ENCODE measurements at regions not wholly inside any gene's neighbourhood (a gene's known extent, or its start where the extent isn't known, plus 50 kb on each side); places are given as distances from the start of the nearest gene placed in this dataset.

- no peak for DNase-seq (ENCODE audit: extremely low spot score)
- TF ChIP-seq TARDBP (IDR thresholded peaks at IDR 0.05) (no peak), SP1 (IDR thresholded peaks at IDR 0.05) (no peak), BHLHE40 (IDR thresholded peaks at IDR 0.05; ENCODE audit: borderline replicate concordance) (no peak), SUZ12 (IDR thresholded peaks at IDR 0.05) (no peak), NFRKB (IDR thresholded peaks at IDR 0.05) (no peak), FOXM1 (IDR thresholded peaks at IDR 0.05; ENCODE audit: borderline replicate concordance) (no peak), HDGF (IDR thresholded peaks at IDR 0.05; ENCODE audit: borderline replicate concordance) (no peak), ELF4 (IDR thresholded peaks at IDR 0.05) (no peak), FOXK2 (IDR thresholded peaks at IDR 0.05) (no peak), L3MBTL2 (conservative IDR thresholded peaks at IDR 0.05) (no peak), FOXA1 (IDR thresholded peaks at IDR 0.05) (no peak)
- ChIA-PET CTCF (no interaction called here), POLR2A (no interaction called here)
Measured at GRCh38 chr14:26074892-26075291, 522.9 kb downstream of the NOVA1 start.

- no peak for DNase-seq (ENCODE audit: extremely low spot score)
- no peak for TF ChIP-seq PKNOX1 (IDR thresholded peaks at IDR 0.05)
- TF ChIP-seq CTBP1 (IDR thresholded peaks at IDR 0.05; ENCODE audit: borderline replicate concordance), result no peak
- TF ChIP-seq SP1 (IDR thresholded peaks at IDR 0.05), result no peak
- TF ChIP-seq HDGF (IDR thresholded peaks at IDR 0.05; ENCODE audit: borderline replicate concordance), result no peak
- no peak for TF ChIP-seq SUZ12 (IDR thresholded peaks at IDR 0.05)
- TF ChIP-seq ELF4 (IDR thresholded peaks at IDR 0.05), result no peak
- TF ChIP-seq LEF1 (IDR thresholded peaks at IDR 0.05; ENCODE audit: borderline replicate concordance), result no peak
- TF ChIP-seq L3MBTL2 (conservative IDR thresholded peaks at IDR 0.05), result no peak
- no peak for TF ChIP-seq TARDBP (IDR thresholded peaks at IDR 0.05)
- no peak for TF ChIP-seq FOXA1 (IDR thresholded peaks at IDR 0.05)
- TF ChIP-seq ZNF384 (IDR thresholded peaks at IDR 0.05), result no peak
- no peak for TF ChIP-seq FOXK2 (IDR thresholded peaks at IDR 0.05)
- no peak for TF ChIP-seq NFRKB (IDR thresholded peaks at IDR 0.05)
- no peak for TF ChIP-seq FOXM1 (IDR thresholded peaks at IDR 0.05; ENCODE audit: borderline replicate concordance)
- no peak for TF ChIP-seq ARNT (IDR thresholded peaks at IDR 0.05)
- no peak for TF ChIP-seq BHLHE40 (IDR thresholded peaks at IDR 0.05; ENCODE audit: borderline replicate concordance)
- ChIA-PET CTCF (no interaction called here), POLR2A (no interaction called here)
Measured at GRCh38 chr14:26070443-26070842, 527.4 kb downstream of the NOVA1 start.

GRCh38 chr14:26067786-26068459 is 529.9 kb downstream of the NOVA1 start:
- no peak for DNase-seq (ENCODE audit: extremely low spot score)
- no peak for TF ChIP-seq FOXM1 (IDR thresholded peaks at IDR 0.05; ENCODE audit: borderline replicate concordance)
- TF ChIP-seq SUZ12 (IDR thresholded peaks at IDR 0.05), result no peak
- TF ChIP-seq ARNT (IDR thresholded peaks at IDR 0.05), result no peak
- no peak for TF ChIP-seq SP1 (IDR thresholded peaks at IDR 0.05)
- no peak for TF ChIP-seq FOXA1 (IDR thresholded peaks at IDR 0.05)
- no peak for TF ChIP-seq BHLHE40 (IDR thresholded peaks at IDR 0.05; ENCODE audit: borderline replicate concordance)
- TF ChIP-seq HDGF (IDR thresholded peaks at IDR 0.05; ENCODE audit: borderline replicate concordance), result no peak
- TF ChIP-seq ELF4 (IDR thresholded peaks at IDR 0.05), result no peak
- TF ChIP-seq NFRKB (IDR thresholded peaks at IDR 0.05), result no peak
- no peak for TF ChIP-seq TARDBP (IDR thresholded peaks at IDR 0.05)
- no peak for TF ChIP-seq CTBP1 (IDR thresholded peaks at IDR 0.05; ENCODE audit: borderline replicate concordance)
- TF ChIP-seq ZNF384 (IDR thresholded peaks at IDR 0.05), result no peak
- TF ChIP-seq LEF1 (IDR thresholded peaks at IDR 0.05; ENCODE audit: borderline replicate concordance), result no peak
- TF ChIP-seq L3MBTL2 (conservative IDR thresholded peaks at IDR 0.05), result no peak
- no peak for TF ChIP-seq PKNOX1 (IDR thresholded peaks at IDR 0.05)
- no peak for TF ChIP-seq FOXK2 (IDR thresholded peaks at IDR 0.05)
- ChIA-PET POLR2A (no interaction called here), CTCF (no interaction called here)

- ChIA-PET POLR2A (no interaction called here), CTCF (no interaction called here)
- DNase-seq (ENCODE audit: extremely low spot score), result no peak
- TF ChIP-seq SUZ12 (IDR thresholded peaks at IDR 0.05), result no peak
- no peak for TF ChIP-seq FOXK2 (IDR thresholded peaks at IDR 0.05)
- TF ChIP-seq SP1 (IDR thresholded peaks at IDR 0.05), result no peak
- no peak for TF ChIP-seq ZNF384 (IDR thresholded peaks at IDR 0.05)
- TF ChIP-seq NFRKB (IDR thresholded peaks at IDR 0.05), result no peak
- TF ChIP-seq FOXA1 (IDR thresholded peaks at IDR 0.05), result no peak
- no peak for TF ChIP-seq PKNOX1 (IDR thresholded peaks at IDR 0.05)
- TF ChIP-seq ARNT (IDR thresholded peaks at IDR 0.05), result no peak
- no peak for TF ChIP-seq TARDBP (IDR thresholded peaks at IDR 0.05)
- no peak for TF ChIP-seq HDGF (IDR thresholded peaks at IDR 0.05; ENCODE audit: borderline replicate concordance)
- no peak for TF ChIP-seq ELF4 (IDR thresholded peaks at IDR 0.05)
- TF ChIP-seq FOXM1 (IDR thresholded peaks at IDR 0.05; ENCODE audit: borderline replicate concordance), result no peak
- TF ChIP-seq LEF1 (IDR thresholded peaks at IDR 0.05; ENCODE audit: borderline replicate concordance), result no peak
- no peak for TF ChIP-seq CTBP1 (IDR thresholded peaks at IDR 0.05; ENCODE audit: borderline replicate concordance)
Measured at GRCh38 chr14:26067341-26067740, 530.5 kb downstream of the NOVA1 start.

GRCh38 chr14:26056036-26056616 is 541.7 kb downstream of the NOVA1 start:
- POLR2A ChIA-PET, result no interaction called here
- TF ChIP-seq CTBP1 (IDR thresholded peaks at IDR 0.05; ENCODE audit: borderline replicate concordance) (no peak), FOXA1 (IDR thresholded peaks at IDR 0.05) (no peak), ZNF384 (IDR thresholded peaks at IDR 0.05) (no peak), FOXK2 (IDR thresholded peaks at IDR 0.05) (no peak), PKNOX1 (IDR thresholded peaks at IDR 0.05) (no peak), NFRKB (IDR thresholded peaks at IDR 0.05) (no peak), TARDBP (IDR thresholded peaks at IDR 0.05) (no peak), ELF4 (IDR thresholded peaks at IDR 0.05) (no peak), HDGF (IDR thresholded peaks at IDR 0.05; ENCODE audit: borderline replicate concordance) (no peak), SP1 (IDR thresholded peaks at IDR 0.05) (no peak), SUZ12 (IDR thresholded peaks at IDR 0.05) (no peak)
- CTCF ChIA-PET, result no interaction called here
- DNase-seq (ENCODE audit: extremely low spot score), result no peak

Measured in HEK293T (cell line).